D721Med (cell line): ENCODE measurements at regions not wholly inside any gene's neighbourhood (a gene's known extent, or its start where the extent isn't known, plus 50 kb on each side); places are given as distances from the start of the nearest gene placed in this dataset.

Source experiments
- DNase-seq: peaks from one replicate; pipeline ENCODE4 v3.0.0; 2011; ENCODE audit warnings: low spot score; ENCODE audit not compliant: insufficient read length
- FAIRE-seq: peaks from 2 replicates; lab custom pipeline; 2011; peaks lifted over from hg19 to GRCh38; lab: Jason Lieb, UNC
- TF ChIP-seq, protein P1 (sequence below): IDR thresholded peaks from 2 replicates; pipeline ENCODE4 v1.5.1; 2012; ENCODE audit warnings: mild to moderate bottlenecking, control low read depth; ENCODE audit not compliant: insufficient read depth; ENCODE audit errors: missing control alignments

DNA sequence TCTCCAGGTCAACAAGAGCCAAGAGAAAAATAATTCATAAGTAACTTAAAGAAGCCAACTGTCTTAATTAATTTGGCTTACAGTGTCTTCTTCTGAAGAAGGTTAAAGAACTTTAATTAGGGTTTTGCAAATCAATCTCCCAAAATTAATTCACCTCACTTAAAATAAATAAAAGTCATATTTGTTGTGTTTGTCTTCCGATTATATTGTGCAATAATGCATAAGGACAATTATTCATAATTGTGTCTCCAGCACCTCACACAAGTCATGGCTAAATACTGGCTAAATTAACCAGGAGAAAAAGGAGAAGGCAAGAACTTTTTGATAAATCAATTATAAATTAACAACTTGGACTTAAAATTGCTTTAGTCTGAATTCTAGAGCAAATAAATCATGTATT is 899.0 kb upstream of the NR2F2 start:
- FAIRE-seq (no peak), DNase-seq (no peak)
- TF ChIP-seq, protein P1, sequence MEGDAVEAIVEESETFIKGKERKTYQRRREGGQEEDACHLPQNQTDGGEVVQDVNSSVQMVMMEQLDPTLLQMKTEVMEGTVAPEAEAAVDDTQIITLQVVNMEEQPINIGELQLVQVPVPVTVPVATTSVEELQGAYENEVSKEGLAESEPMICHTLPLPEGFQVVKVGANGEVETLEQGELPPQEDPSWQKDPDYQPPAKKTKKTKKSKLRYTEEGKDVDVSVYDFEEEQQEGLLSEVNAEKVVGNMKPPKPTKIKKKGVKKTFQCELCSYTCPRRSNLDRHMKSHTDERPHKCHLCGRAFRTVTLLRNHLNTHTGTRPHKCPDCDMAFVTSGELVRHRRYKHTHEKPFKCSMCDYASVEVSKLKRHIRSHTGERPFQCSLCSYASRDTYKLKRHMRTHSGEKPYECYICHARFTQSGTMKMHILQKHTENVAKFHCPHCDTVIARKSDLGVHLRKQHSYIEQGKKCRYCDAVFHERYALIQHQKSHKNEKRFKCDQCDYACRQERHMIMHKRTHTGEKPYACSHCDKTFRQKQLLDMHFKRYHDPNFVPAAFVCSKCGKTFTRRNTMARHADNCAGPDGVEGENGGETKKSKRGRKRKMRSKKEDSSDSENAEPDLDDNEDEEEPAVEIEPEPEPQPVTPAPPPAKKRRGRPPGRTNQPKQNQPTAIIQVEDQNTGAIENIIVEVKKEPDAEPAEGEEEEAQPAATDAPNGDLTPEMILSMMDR = no peak

DNA sequence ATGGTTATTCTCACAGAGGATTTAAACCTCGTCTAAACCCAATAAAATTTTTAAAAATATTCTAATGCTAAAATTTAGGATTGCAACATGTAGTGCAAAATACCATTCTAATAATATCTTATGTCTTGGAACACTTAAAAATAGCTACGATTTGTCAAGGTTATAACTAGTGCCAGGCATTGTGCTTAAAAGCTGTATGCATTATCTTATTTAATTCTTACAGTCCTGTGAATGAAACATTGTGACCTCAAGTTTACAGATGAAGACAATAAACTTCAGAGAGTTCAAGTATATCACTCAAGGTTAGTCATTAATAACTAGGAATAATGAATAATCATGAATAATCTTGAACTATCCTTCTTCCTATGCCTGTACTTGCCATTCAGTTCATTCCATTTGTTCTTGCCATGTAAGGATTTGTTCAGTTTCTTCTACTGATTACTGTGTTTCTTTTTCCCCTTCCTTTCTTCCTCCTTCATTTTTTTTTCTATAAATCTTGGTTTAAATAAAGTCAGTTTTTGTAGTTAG is 897.6 kb upstream of the NR2F2 start:
- TF ChIP-seq, protein P1 = no peak
- FAIRE-seq = no peak
- no peak for DNase-seq

DNA sequence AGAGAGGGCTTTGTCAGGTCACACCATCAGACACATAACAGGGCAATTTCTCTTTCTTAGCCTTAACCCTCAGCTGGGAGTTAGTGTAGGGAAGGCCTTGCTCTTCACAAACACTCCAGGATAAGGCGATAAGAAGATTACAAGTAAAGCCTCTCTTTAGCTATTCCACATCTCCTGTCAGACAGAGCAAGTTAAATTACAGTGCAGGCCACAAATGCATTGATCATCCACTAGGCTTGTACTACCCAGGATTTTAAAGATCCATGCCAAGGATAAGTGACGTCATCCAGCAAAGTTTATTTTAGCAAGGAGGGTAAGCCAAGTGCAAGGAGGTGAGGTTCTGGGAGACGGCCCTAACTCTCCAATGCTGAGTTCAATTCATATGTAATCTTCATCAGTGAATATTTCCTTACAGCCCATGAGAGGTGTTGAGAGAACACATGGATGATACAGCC is 890.6 kb upstream of the NR2F2 start:
- TF ChIP-seq, protein P1 = no peak
- FAIRE-seq (peak; percentile 98), DNase-seq (peak; percentile 12)

DNA sequence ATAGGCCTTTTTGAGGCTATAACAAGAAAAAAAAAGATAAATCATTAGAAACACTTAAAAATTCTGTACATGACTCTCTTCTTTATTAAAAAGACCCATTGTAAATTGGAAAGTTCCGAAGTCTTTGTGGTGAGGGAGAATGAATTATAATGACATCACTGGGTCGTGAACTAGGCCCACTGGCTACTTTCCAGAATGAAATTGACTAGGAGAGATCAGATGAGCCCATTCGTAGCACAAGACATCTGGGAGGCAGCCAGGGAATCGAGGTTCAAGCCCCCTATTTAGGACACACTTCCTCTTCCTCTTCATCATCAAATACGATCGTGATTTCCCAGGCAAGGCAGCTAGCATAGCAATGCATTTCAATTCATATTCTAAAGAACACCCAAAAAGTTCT is 889.8 kb upstream of the NR2F2 start:
- FAIRE-seq = no peak
- DNase-seq = no peak
- TF ChIP-seq, protein P1 = no peak

DNA sequence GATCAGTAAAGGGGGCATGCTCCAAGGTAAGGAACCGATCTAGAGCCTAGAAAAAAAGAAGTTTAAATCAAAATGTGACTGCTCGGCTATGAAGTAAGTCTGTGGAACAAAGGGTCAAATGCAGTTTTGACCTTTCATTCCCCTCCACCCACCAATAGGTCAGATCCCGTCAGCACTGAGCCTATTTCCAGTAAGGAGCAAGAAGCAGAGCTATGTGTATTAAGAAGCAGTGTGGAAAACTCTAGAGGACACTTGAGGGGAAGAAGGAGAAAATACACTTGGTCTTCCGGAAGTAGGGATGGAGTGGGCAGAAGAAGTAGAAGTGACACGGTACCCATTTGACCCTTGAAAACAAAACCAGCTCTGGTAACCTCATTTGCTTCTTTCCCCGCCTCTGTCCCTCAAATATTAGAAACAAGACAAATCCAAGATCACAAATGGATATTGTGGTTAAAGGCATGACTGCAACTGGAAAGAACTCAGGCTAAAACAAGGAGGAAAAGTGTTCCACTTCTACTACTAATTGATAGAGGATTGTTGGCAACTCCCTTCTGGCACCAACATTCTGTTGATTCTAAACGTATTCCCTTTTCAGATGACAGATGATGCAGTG is 888.3 kb upstream of the NR2F2 start:
- DNase-seq = no peak
- no peak for FAIRE-seq

DNA sequence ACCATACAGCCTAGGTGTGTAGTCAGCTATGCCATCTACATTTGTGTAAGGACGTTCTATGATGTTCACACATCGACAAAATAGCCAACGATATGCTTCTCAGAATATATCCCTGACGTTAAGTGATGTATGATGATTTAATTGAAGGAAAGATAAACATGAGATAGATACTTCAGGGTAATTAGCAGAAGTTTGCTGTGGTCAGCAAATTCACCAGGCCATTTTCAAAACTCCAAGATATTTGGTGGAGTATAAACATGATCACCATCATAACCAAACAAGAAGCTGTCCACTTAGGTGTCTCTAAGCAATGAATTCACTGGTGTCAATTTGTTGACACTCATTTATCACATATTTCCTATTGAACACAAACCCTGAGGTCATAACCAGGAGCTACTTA is 885.6 kb upstream of the NR2F2 start:
- TF ChIP-seq, protein P1 = no peak
- FAIRE-seq (no peak), DNase-seq (no peak)

More for the DNA sequence above, 888.3 kb upstream of the NR2F2 start:
- TF ChIP-seq, protein P1 = no peak

DNA sequence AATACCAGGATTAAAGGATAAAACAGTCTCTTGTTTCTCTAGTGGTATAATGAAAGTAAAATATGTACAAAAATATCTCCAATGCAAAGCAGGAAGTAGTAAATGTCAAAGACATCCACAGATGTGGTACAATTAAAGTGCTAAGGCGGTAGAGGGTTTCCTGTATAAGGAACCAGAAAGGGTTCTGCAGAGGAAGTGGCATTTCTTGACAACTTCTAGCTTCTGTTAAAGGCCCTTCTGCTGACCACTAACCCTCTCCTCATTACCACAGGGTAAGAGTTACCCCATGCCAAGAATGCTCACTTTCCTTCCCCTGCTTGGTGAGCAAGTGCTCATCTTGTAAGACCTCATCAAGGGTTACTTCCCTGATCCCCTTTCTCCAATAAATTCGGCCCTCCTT is 883.6 kb upstream of the NR2F2 start:
- TF ChIP-seq, protein P1 = no peak
- FAIRE-seq (no peak), DNase-seq (no peak)
